ENCODE measurements at regions not wholly inside any gene's neighbourhood (a gene's known extent, or its start where the extent isn't known, plus 50 kb on each side); places are given as distances from the start of the nearest gene placed in this dataset.

DNA sequence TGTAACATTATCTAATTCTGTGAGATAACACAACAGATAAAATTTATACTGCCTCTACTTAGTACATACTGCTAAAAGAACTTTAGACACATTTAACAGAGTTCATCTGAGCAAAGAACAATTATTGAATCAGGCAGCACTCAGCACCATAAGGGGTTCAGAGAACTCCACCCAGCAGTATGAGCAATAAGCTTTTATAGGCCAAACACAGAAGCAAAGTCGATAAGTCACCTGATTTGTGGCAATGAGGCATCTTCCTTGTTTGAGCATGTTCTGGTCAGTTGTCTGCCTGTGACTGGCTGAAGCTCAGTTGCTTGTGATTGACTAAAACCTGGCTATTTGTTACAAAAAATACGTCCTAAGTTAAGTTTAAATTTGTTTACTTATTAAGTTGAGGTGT lies 746.1 kb upstream of the DDX18 start (continued):
- TF ChIP-seq EZH2 (IDR thresholded peaks at IDR 0.05) (no peak), ZFX (IDR thresholded peaks at IDR 0.05) (no peak), ZNF274 (IDR thresholded peaks at IDR 0.05; ENCODE audit: low read depth, low read length) (no peak), RAD21 (IDR thresholded peaks at IDR 0.05; ENCODE audit: low read depth) (no peak), JUND (IDR thresholded peaks at IDR 0.05) (no peak), POLR2AphosphoS5 (IDR thresholded peaks at IDR 0.05; ENCODE audit: low read depth, low read length) (no peak)

DNA sequence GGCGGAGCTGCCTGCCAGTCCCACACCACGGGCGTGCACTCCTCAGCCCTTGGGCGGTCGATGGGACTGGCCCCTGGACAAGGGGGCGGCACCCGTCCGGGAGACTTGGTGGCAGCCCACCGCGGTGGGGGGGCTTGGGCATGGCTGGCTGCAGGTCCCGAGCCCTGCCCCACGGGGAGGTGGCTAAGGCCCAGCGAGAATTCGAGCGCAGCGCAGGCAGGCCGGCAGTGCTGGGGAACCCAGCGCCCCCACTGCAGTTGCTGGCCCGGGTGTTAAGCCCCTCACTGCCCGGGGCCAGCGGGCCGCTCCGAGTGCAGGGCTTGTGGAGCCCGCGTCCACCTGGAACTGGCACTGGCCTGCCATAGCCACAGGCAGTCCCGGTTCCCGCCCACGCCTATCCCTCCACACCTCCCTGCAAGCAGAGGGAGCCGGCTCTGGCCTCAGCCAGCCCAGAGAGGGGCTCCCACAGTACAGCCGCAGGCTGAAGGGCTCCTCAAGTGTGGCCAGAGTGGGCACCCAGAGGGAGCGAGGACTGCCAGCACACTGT lies 742.9 kb upstream of the DDX18 start:
- H3K36me3 ChIP-seq (ENCODE audit: control insufficient read depth in 1 of 2, insufficient read depth in 2 of 2, low read length in 2 of 2), result no peaks in the 10 kb centered on the region
- BruUV-seq (replicated peaks), result no TSS peak
- H3K4me1 ChIP-seq (ENCODE audit: control insufficient read depth in 1 of 2, insufficient read depth in 2 of 2, low read length in 2 of 2), result no peaks in the 10 kb centered on the region
- DNase-seq (ENCODE audit: low read depth, low spot score), result no peak
- intact Hi-C loops (cut with micrococcal nuclease), result no loop called here
- no peaks in the 10 kb centered on the region for H3K27me3 ChIP-seq (ENCODE audit: insufficient read depth, low read length)
- ATAC-seq, result no peak
- H4K20me1 ChIP-seq (ENCODE audit: insufficient read depth), result no peaks in the 10 kb centered on the region
- ChIA-PET CTCF (no interaction called here), POLR2A (no interaction called here), RAD21 (ENCODE audit: low non-redundant PET in 1 of 2, low total read pairs in 2 of 2, uncharacterized antibody in 2 of 2, unreplicated experiment in 2 of 2) (no interaction called here)
- TF ChIP-seq, protein P1, sequence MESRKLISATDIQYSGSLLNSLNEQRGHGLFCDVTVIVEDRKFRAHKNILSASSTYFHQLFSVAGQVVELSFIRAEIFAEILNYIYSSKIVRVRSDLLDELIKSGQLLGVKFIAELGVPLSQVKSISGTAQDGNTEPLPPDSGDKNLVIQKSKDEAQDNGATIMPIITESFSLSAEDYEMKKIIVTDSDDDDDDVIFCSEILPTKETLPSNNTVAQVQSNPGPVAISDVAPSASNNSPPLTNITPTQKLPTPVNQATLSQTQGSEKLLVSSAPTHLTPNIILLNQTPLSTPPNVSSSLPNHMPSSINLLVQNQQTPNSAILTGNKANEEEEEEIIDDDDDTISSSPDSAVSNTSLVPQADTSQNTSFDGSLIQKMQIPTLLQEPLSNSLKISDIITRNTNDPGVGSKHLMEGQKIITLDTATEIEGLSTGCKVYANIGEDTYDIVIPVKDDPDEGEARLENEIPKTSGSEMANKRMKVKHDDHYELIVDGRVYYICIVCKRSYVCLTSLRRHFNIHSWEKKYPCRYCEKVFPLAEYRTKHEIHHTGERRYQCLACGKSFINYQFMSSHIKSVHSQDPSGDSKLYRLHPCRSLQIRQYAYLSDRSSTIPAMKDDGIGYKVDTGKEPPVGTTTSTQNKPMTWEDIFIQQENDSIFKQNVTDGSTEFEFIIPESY (IDR thresholded peaks at IDR 0.05; ENCODE audit: extremely low read depth, insufficient replicate concordance, low read length), result no peak
- TF ChIP-seq, protein P2, sequence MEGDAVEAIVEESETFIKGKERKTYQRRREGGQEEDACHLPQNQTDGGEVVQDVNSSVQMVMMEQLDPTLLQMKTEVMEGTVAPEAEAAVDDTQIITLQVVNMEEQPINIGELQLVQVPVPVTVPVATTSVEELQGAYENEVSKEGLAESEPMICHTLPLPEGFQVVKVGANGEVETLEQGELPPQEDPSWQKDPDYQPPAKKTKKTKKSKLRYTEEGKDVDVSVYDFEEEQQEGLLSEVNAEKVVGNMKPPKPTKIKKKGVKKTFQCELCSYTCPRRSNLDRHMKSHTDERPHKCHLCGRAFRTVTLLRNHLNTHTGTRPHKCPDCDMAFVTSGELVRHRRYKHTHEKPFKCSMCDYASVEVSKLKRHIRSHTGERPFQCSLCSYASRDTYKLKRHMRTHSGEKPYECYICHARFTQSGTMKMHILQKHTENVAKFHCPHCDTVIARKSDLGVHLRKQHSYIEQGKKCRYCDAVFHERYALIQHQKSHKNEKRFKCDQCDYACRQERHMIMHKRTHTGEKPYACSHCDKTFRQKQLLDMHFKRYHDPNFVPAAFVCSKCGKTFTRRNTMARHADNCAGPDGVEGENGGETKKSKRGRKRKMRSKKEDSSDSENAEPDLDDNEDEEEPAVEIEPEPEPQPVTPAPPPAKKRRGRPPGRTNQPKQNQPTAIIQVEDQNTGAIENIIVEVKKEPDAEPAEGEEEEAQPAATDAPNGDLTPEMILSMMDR (IDR thresholded peaks at IDR 0.05 in 2 of 3, conservative IDR thresholded peaks at IDR 0.05 in 1 of 3; ENCODE audit: borderline replicate concordance in 1 of 3, insufficient read depth in 1 of 3, low read depth in 2 of 3, low read length in 2 of 3), result no peak
- TF ChIP-seq POLR2AphosphoS5 (IDR thresholded peaks at IDR 0.05; ENCODE audit: low read depth, low read length) (no peak), YY1 (IDR thresholded peaks at IDR 0.05; ENCODE audit: extremely low read depth, insufficient replicate concordance, low read depth, low read length) (no peak), JUND (IDR thresholded peaks at IDR 0.05) (no peak), SP1 (IDR thresholded peaks at IDR 0.05; ENCODE audit: low read depth) (no peak), SRF (IDR thresholded peaks at IDR 0.05; ENCODE audit: low read depth) (no peak), EGR1 (IDR thresholded peaks at IDR 0.05; ENCODE audit: low read depth) (no peak), ZNF274 (IDR thresholded peaks at IDR 0.05; ENCODE audit: low read depth, low read length) (no peak), SIN3A (IDR thresholded peaks at IDR 0.05; ENCODE audit: low read depth) (no peak), FOSL1 (IDR thresholded peaks at IDR 0.05; ENCODE audit: low read depth) (no peak)
- TF ChIP-seq, protein P3, sequence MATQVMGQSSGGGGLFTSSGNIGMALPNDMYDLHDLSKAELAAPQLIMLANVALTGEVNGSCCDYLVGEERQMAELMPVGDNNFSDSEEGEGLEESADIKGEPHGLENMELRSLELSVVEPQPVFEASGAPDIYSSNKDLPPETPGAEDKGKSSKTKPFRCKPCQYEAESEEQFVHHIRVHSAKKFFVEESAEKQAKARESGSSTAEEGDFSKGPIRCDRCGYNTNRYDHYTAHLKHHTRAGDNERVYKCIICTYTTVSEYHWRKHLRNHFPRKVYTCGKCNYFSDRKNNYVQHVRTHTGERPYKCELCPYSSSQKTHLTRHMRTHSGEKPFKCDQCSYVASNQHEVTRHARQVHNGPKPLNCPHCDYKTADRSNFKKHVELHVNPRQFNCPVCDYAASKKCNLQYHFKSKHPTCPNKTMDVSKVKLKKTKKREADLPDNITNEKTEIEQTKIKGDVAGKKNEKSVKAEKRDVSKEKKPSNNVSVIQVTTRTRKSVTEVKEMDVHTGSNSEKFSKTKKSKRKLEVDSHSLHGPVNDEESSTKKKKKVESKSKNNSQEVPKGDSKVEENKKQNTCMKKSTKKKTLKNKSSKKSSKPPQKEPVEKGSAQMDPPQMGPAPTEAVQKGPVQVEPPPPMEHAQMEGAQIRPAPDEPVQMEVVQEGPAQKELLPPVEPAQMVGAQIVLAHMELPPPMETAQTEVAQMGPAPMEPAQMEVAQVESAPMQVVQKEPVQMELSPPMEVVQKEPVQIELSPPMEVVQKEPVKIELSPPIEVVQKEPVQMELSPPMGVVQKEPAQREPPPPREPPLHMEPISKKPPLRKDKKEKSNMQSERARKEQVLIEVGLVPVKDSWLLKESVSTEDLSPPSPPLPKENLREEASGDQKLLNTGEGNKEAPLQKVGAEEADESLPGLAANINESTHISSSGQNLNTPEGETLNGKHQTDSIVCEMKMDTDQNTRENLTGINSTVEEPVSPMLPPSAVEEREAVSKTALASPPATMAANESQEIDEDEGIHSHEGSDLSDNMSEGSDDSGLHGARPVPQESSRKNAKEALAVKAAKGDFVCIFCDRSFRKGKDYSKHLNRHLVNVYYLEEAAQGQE (IDR thresholded peaks at IDR 0.05; ENCODE audit: low read depth), result no peak
- no peak overlapping the region for H2AFZ ChIP-seq (ENCODE audit: low read depth, low read length, poor library complexity, severe bottlenecking)
- H3K9me2 ChIP-seq (ENCODE audit: insufficient read depth), result no peaks in the 10 kb centered on the region
- no peak overlapping the region for H3K9ac ChIP-seq (ENCODE audit: low read length)
- H3K79me2 ChIP-seq (ENCODE audit: insufficient read depth, low read length), result no peaks in the 10 kb centered on the region
- no peak overlapping the region for H3K4me3 ChIP-seq (replicated peaks in 1 of 2; ENCODE audit: low read depth in 1 of 2, low read length in 2 of 2)
- no peak overlapping the region for H3K27ac ChIP-seq (ENCODE audit: low read depth, low read length)
- peaks cover 7 to 22% of the 10 kb centered on the region in 2 experiments; a peak in 3 of 4 replicates for H3K9me3 ChIP-seq (ENCODE audit: control insufficient read depth in 1 of 2, insufficient read depth in 1 of 2, low read depth in 1 of 2, low read length in 2 of 2)
- no peak overlapping the region for H3K4me2 ChIP-seq (ENCODE audit: low read length)
